ENCODE measurements at regions not wholly inside any gene's neighbourhood (a gene's known extent, or its start where the extent isn't known, plus 50 kb on each side); places are given as distances from the start of the nearest gene placed in this dataset.
"Not testable (repeated sequence)": the region's sequence is repeated elsewhere in the genome, so short reads cannot be mapped to it uniquely, and the experiment has no call there.

DNA sequence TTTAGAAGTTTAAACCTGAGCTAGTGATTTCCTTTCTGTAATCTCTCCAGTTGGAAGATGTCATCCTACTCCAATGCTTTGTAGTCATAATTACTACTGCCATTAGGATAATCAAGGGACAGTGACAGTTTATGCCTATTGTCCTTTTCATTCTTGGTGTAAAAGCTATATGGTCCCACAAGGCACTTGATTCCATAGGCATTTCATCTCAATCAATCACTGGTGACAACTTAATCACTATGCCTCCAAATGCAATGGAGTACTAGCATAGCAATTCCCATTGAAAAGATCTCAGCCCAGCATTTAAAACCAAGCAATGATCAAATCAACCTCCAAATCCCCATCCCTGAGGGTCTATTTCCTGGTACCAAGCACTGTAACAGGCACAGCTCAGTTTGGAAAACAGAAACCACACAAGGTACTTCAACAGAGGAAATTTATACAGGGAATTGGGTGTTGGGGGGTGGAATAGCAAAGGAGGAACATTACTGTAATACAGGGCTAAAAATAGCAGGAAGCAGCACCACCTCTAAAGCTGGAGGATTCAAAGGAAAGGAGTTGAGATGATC lies 51.0 kb downstream of the FHIP2A start:
- no peak for DNase-seq

DNA sequence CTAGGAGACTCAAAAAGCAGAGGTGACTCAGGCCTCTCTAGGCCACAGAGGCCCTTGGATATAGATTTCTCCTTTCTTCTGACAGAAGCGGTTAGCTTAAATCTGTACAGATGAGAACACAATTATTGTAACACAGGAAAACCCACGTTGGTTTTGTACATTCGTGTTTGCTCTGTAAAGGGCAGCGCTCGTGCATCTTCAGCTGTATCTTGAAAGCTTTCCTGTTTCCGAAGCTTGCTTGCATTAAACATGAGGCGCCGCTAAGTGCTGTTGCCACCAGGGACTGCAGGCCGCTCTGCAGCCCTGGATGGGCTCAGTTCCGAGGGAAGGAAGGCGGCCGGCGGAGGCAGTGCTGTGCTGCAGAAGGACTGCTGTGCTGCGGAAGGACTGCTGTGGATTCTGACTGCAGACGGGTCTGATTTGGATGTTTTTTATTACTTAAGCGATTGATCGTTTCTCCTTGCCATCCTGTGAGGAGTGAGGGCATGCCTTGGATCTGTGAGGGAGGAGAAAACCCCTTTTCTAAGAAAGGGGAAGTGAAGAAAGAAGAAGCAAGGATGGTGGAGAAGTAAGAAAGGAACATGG lies 53.3 kb downstream of the FHIP2A start:
- no peak for DNase-seq

DNA sequence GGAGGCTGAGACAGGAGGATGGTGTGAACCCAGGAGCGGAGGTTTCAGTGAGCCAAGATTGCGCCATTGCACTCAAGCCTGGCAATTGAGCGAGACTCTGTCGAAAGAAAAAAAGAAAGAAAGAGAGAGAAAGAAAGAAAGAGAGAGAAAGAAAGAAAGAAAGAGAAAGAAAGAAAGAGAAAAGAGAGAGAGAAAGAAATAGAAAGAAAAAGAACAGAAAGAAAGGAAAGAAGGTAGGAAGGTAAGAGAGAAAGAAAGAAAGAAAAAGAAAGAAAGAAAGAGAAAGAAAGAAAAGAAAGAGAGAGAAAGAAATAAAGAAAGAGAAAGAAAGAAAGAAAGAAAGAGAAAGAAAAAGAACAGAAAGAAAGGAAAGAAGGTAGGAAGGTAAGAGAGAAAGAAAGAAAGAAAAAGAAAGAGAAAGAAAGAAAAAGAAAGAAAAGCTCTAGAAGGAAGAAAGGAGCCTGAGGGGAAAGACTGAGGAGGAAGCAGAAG lies 54.1 kb downstream of the FHIP2A start:
- not testable (repeated sequence) for DNase-seq

DNA sequence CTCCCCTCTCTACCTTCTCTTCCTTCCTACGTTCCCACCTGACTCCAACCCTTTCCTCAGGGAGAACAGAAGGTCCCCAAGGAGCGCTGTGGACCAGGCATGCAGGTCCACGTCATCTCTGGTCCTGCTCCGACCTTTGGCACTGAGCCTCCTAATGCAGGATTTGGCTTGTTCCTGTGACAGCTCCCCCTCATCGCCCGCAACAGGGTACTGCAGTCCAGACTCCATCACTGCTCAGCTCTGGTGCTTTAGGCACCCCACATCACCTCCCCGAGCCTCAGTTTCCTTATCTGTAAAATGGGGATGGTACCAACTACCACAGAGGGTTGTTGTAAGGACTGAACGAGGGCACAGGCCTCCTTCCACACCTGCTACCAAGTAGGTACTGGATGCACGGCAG lies 54.6 kb downstream of the FHIP2A start:
- peak in 1 of 2 experiments; percentile 12 for DNase-seq

DNA sequence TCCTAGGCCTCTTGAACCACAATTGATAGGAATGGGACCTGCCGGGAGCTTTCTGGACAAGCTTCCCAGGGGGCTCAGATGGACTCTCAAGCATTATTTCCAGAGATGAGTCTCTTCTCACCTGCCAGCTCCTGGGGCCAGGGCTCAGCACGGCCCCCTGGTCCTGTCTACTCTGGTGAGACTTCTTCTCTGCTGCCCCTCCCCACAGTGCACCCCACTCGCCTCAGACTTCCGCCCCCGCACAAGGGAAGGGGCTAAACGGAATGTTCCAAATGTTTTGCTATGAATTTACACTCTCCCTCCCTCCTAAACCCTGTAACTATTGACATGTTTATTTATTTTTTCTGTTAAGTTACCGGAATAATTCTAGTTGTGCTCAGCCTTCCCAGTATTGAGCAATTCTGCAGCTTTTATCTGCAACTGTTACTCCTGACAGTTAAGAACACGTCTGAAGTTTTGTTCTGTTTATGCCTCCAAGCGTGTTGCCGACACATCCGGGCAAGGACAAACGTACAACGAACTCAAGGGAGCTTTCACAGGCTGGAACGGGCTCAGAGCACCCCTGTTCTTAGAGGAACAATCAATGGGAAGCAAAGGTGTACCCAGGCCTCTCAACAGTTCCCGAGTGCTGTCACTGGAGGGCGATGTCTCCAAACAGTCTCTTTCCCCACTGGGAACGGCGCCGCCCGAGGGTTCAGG lies 55.2 kb downstream of the FHIP2A start:
- DNase-seq = peak; percentile 66 to 72

DNA sequence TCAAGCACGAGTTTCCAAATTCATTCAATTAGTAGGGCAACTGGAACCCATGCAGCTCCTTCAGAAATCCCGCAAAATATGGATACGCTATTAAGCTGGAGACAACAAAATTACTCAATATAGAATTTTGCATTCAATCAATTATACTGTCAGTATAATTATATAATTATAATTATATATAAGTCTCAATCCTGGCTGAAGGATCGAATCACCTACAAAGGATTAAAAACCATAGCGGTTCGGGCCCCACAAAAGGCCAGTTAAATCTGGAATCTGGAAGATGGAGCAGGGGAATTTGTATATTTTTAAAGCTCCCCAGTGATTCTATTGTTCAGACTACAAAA lies 55.7 kb downstream of the FHIP2A start:
- no peak for DNase-seq

DNA sequence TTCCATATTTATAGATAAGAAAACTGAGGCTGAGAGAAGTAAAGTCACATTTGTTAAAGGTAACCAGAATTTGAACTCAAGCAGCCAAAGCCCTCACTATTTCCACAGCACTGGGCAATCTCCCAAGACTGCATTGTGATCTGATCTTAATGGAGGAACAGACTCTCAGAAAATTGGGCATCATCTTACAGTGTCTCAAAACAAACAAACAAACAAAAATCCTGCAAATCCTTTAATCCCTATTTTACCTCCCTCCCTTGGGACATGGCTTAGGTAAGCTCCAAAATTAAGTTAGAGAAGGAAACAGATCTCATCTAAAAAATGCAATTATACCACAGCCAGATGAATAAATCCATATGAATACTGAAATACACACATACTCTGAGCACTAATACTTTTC lies 57.5 kb downstream of the FHIP2A start:
- no peak for DNase-seq

DNA sequence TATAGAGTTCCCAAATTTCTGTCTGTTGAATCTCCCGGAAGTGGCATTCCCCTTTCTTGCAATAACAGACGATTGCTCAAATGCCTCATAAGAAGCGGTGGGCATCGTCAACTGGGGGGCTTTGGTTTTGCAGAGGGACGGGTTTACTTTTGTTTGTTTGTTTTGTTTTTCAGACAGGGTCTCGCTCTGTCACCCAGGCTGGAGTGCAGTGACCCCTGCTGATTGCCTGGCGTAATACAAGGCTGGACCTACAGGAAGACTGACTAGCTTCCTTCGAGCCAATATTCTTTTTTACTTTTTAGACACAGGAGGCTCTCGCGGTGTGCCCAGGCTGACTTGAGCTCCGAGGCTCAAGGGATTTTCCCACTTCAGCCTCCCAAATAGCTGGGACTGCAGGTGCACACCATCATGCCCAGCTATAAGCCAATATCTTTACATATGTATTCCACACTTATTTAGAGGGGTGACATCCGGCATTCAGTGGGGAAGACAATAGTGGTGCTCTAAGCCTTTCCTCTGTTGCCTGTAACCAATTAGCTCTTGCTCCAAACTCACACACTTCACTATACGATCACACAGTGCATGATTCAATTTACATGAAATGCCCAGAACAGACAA lies 58.1 kb downstream of the FHIP2A start:
- no peak for DNase-seq

DNA sequence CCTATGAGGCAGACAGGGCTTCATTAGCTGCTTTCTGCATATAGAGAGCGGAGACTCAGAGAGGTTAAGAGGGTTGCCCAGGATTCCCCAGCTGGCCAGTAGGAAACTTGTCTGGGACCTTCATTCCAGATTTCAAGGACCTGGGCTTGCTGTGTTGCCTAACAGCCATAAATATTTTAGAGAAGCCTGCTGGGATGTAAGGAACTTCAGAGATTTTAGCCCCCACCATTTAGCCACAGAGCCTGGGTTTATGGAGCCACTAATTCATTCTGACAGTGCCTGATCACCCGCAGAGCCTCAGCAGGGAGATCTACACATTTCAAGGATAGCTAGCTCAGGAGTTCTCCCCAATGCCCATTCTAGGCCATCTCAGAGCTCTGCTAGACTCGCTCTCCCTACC lies 56.6 kb upstream of the TRUB1 start:
- DNase-seq = no peak

DNA sequence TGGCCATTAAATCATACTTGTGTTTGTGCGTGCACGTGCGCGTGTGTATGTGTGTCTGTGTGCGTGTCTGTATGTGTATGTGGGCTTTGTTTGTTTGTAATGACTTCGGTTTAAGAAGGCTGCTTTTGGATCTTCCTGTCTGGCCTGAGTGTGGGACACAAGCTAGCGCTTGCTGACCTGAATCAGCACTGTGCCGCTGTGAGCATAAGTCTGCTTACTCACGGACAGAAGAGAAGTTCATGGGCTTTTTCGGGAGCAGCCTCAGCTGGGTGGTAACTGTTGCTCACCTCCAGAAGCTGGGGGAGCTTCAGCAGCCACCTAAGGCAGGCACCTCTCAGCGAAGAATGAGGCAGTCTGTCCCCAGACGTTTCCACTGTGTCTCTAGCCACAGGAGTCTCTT lies 56.1 kb upstream of the TRUB1 start:
- DNase-seq = no peak

DNA sequence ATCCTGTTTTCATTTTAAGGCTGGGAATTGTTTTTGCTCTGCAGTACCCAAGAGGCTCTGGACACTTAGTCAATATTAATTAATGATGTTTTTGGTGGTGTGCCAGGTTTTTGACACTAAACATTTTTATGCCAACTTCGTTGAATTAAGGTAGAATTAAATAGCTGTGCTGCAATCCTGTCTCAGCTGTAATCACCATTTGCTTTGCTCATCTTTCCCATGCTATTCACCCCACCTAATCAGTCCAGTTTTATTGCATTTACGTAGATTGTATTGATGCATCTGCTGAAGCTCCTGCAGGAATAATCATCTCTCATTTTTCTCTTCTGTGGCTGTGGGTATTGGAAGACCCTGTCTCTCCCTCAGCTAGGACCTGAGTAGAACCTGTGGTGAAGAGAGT lies 52.6 kb upstream of the TRUB1 start:
- no peak for DNase-seq
